PC-9 (cell line): ENCODE measurements at regions not wholly inside any gene's neighbourhood (a gene's known extent, or its start where the extent isn't known, plus 50 kb on each side); places are given as distances from the start of the nearest gene placed in this dataset.
A peak's percentile ranks its signal among the peaks of the same experiment; 100 is the strongest.

ENCODE experiments used
- BruUV-seq: library from RNA; stranded (reverse); fragments of 400-500 nt; replicated peaks from 2 replicates; lab custom pipeline; 2021; lab: Mats Ljungman, UMichigan
- CTCF ChIA-PET: fragments of 300-600 bp; sonication (Branson Sonifier 250); formaldehyde crosslinking; loops from one replicate; lab custom pipeline; 2022; ENCODE audit warnings: antibody characterized with exemption; lab: Charles Lee
- POLR2A ChIA-PET: fragments of 300-600 bp; sonication (Branson Sonifier 250); formaldehyde crosslinking; loops from one replicate; lab custom pipeline; 2022; ENCODE audit warnings: antibody characterized with exemption; ENCODE audit not compliant: unreplicated experiment; lab: Charles Lee
- DNase-seq, 2 experiments: peaks; one replicate each; pipeline versions ENCODE4 v3.0.0 to v3.0.0-alpha.2; 2015 to 2022; ENCODE audit warnings: mixed read lengths in 1 of 2
- H2AFZ ChIP-seq: fragments of 200-600 bp; sonication (generic); 2 replicates; pipeline ENCODE4 v1.8.1; 2017; ENCODE audit warnings: antibody characterized with exemption
- H3F3A ChIP-seq: fragments of 200-600 bp; sonication (generic); 2 replicates; pipeline ENCODE4 v1.8.1; 2017; ENCODE audit warnings: antibody characterized with exemption, mild to moderate bottlenecking, low read depth; ENCODE audit not compliant: insufficient read depth
- H3K27ac ChIP-seq: fragments of 200-600 bp; sonication (generic); 2 replicates; pipeline ENCODE4 v1.6.1; 2016; ENCODE audit warnings: mixed run types
- H3K27me3 ChIP-seq: fragments of 200-600 bp; sonication (generic); 2 replicates; pipeline ENCODE4 v1.6.1; 2016; ENCODE audit warnings: low read depth, mixed run types; ENCODE audit not compliant: insufficient read depth
- H3K36me3 ChIP-seq: fragments of 200-600 bp; sonication (generic); 2 replicates; pipeline ENCODE4 v1.6.1; 2016; ENCODE audit warnings: low read depth, mixed run types
- H3K4me1 ChIP-seq: fragments of 200-600 bp; sonication (generic); replicated peaks from 2 replicates; pipeline ENCODE4 v1.6.1; 2016; ENCODE audit warnings: mixed run types; ENCODE audit not compliant: insufficient read depth
- H3K4me2 ChIP-seq: fragments of 200-600 bp; sonication (generic); 2 replicates; pipeline ENCODE4 v1.6.1; 2017; ENCODE audit warnings: mixed run types
- H3K4me3 ChIP-seq: fragments of 200-600 bp; sonication (generic); 2 replicates; pipeline ENCODE4 v1.6.1; 2016; ENCODE audit warnings: mixed run types
- H3K79me2 ChIP-seq: fragments of 200-600 bp; sonication (generic); 2 replicates; pipeline ENCODE4 v1.6.1; 2017; ENCODE audit warnings: low read depth, mixed run types
- H3K9me2 ChIP-seq: fragments of 200-600 bp; sonication (generic); 2 replicates; pipeline ENCODE4 v1.8.1; 2017; ENCODE audit warnings: mild to moderate bottlenecking; ENCODE audit not compliant: insufficient read depth
- H3K9me3 ChIP-seq: fragments of 200-600 bp; sonication (generic); 2 replicates; pipeline ENCODE4 v1.8.1; 2016; ENCODE audit warnings: low read depth; ENCODE audit not compliant: insufficient read depth
- H4K20me1 ChIP-seq: fragments of 200-600 bp; sonication (generic); 2 replicates; pipeline ENCODE4 v1.8.1; 2017; ENCODE audit not compliant: insufficient read depth
- CTCF ChIP-seq: fragments of 200-600 bp; sonication (generic); conservative IDR thresholded peaks from 2 replicates; pipeline ENCODE4 v1.6.1; 2017; ENCODE audit warnings: mixed run types, antibody characterized with exemption, mild to moderate bottlenecking, moderate library complexity
- EZH2 ChIP-seq: fragments of 200-600 bp; sonication (generic); IDR thresholded peaks from 2 replicates; pipeline ENCODE4 v1.8.0; 2017; ENCODE audit warnings: antibody characterized with exemption, low read depth
- intact Hi-C: fragments of 100-400 bp; cut with micrococcal nuclease; formaldehyde crosslinking; loops from one replicate; pipeline ENCODE4 v1.10.0; 2022; ENCODE audit not compliant: unreplicated experiment

- Histone ChIP-seq H3K27me3 (no peaks in the 10 kb centered on the region; the same call in 1 of the 2 replicates), H3K4me1 (peaks cover 7% of the 10 kb centered on the region; the same call in 1 of the 2 replicates), H3F3A (no peaks in the 10 kb centered on the region), H3K36me3 (no peaks in the 10 kb centered on the region), H3K4me2 (peak overlapping the region; percentile 34), H4K20me1 (no peaks in the 10 kb centered on the region), H2AFZ (no peak overlapping the region), H3K79me2 (no peaks in the 10 kb centered on the region), H3K9me3 (no peaks in the 10 kb centered on the region; the same call in 1 of the 2 replicates), H3K9me2 (no peaks in the 10 kb centered on the region; the same call in 1 of the 2 replicates), H3K27ac (peak overlapping the region; percentile 42), H3K4me3 (no peak overlapping the region)
- POLR2A ChIA-PET = interaction anchor here (0.6 to 0.8 kb wide), 2 partner anchors 120 to 1410 kb away, joined by 9 read pairs; no protein-coding TSS in a partner anchor
- TF ChIP-seq CTCF = no peak
- TF ChIP-seq EZH2 = no peak
- intact Hi-C loops = no loop called here
- BruUV-seq = no TSS peak
- CTCF ChIA-PET = interaction anchor here (0.6 kb wide), 1 partner anchor 132 kb away, joined by 9 read pairs; no protein-coding TSS in a partner anchor
- peak; percentile 32 to 84 for DNase-seq
These were observed 171.7 kb downstream of the C16orf95 start for GRCh38 chr16:87145181-87146176.

DNA sequence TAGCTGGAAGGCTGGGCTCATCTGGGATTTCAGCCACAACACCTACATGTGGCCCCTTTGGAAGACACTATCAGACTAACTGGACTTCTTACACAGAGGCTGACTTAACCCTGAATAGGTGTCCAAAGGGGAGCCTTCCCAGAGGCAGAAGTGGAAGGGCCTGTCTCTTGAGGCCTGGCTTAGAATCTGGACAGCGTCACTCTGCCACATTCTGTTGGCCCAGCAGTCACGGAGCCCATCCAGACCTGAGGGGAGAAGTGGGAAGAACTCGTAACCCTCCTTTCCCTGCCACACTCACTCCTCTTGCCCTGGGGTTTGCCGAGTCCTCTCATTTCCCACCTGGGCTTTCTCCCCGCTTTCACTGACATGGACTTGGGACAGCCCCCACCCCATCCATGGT lies 170.5 kb downstream of the C16orf95 start:
- H3F3A ChIP-seq = no peaks in the 10 kb centered on the region
- intact Hi-C loops = no loop called here
- no peaks in the 10 kb centered on the region; the same call in 1 of the 2 replicates for H3K9me2 ChIP-seq
- peaks cover 7% of the 10 kb centered on the region; the same call in 1 of the 2 replicates for H3K4me1 ChIP-seq
- ChIA-PET CTCF (no interaction called here), POLR2A (no interaction called here)
- no peaks in the 10 kb centered on the region; the same call in 1 of the 2 replicates for H3K27me3 ChIP-seq
- H4K20me1 ChIP-seq = no peaks in the 10 kb centered on the region
- H2AFZ ChIP-seq = no peak overlapping the region
- H3K79me2 ChIP-seq = no peaks in the 10 kb centered on the region
- BruUV-seq = no TSS peak
- no peaks in the 10 kb centered on the region; the same call in 1 of the 2 replicates for H3K9me3 ChIP-seq
- no peak overlapping the region for H3K4me2 ChIP-seq
- no peak overlapping the region for H3K4me3 ChIP-seq
- TF ChIP-seq EZH2 (no peak), CTCF (no peak)
- no peak overlapping the region for H3K27ac ChIP-seq
- H3K36me3 ChIP-seq = no peaks in the 10 kb centered on the region
- DNase-seq = no peak

DNA sequence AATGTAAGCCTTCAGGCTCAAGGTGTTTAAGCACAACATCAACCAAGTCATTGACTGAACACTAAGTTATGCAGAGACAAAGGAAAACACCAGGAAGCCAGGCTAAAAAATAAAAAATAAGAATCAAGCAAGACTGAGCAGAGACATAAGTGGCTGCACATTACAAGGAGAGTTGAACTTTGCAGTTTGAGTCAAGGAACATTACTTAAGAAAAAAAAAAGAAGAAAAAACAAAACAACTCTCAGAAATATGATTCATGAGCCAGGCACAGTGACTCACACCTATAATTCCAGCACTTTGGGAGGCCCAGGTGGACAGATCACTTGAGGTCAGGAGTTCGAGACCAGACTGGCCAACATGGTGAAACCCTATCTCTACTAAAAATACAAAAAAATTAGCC lies 168.1 kb downstream of the C16orf95 start:
- CTCF ChIA-PET = no interaction called here
- no peak overlapping the region for H2AFZ ChIP-seq
- no peaks in the 10 kb centered on the region for H3K36me3 ChIP-seq
- H3K9me3 ChIP-seq = no peaks in the 10 kb centered on the region; the same call in 1 of the 2 replicates
- H3K27me3 ChIP-seq = peaks cover 12% of the 10 kb centered on the region; the same call in 1 of the 2 replicates
- H3K27ac ChIP-seq = no peak overlapping the region
- no peak overlapping the region for H3K4me2 ChIP-seq
- H3K79me2 ChIP-seq = no peaks in the 10 kb centered on the region
- H3K9me2 ChIP-seq = no peaks in the 10 kb centered on the region
- intact Hi-C loops = no loop called here
- no peak for TF ChIP-seq CTCF
- TF ChIP-seq EZH2 = no peak
- POLR2A ChIA-PET = no interaction called here
- H3F3A ChIP-seq = no peaks in the 10 kb centered on the region
- peaks cover 7% of the 10 kb centered on the region; the same call in 1 of the 2 replicates for H3K4me1 ChIP-seq
- peak in 1 of 2 experiments; percentile 58 for DNase-seq
- no TSS peak for BruUV-seq
- H4K20me1 ChIP-seq = no peaks in the 10 kb centered on the region
- H3K4me3 ChIP-seq = no peak overlapping the region
